PC-9 (cell line): ENCODE measurements at regions not wholly inside any gene's neighbourhood (a gene's known extent, or its start where the extent isn't known, plus 50 kb on each side); places are given as distances from the start of the nearest gene placed in this dataset.
A peak's percentile ranks its signal among the peaks of the same experiment; 100 is the strongest.

Experiments used
- BruUV-seq: library from RNA; stranded (reverse); fragments of 400-500 nt; replicated peaks from 2 replicates; lab custom pipeline; 2021; lab: Mats Ljungman, UMichigan
- CTCF ChIA-PET: fragments of 300-600 bp; sonication (Branson Sonifier 250); formaldehyde crosslinking; loops from one replicate; lab custom pipeline; 2022; ENCODE audit warnings: antibody characterized with exemption; lab: Charles Lee
- POLR2A ChIA-PET: fragments of 300-600 bp; sonication (Branson Sonifier 250); formaldehyde crosslinking; loops from one replicate; lab custom pipeline; 2022; ENCODE audit warnings: antibody characterized with exemption; ENCODE audit not compliant: unreplicated experiment; lab: Charles Lee
- DNase-seq, 2 experiments: peaks; one replicate each; pipeline versions ENCODE4 v3.0.0 to v3.0.0-alpha.2; 2015 to 2022; ENCODE audit warnings: mixed read lengths in 1 of 2
- H2AFZ ChIP-seq: fragments of 200-600 bp; sonication (generic); 2 replicates; pipeline ENCODE4 v1.8.1; 2017; ENCODE audit warnings: antibody characterized with exemption
- H3F3A ChIP-seq: fragments of 200-600 bp; sonication (generic); 2 replicates; pipeline ENCODE4 v1.8.1; 2017; ENCODE audit warnings: antibody characterized with exemption, mild to moderate bottlenecking, low read depth; ENCODE audit not compliant: insufficient read depth
- H3K27ac ChIP-seq: fragments of 200-600 bp; sonication (generic); 2 replicates; pipeline ENCODE4 v1.6.1; 2016; ENCODE audit warnings: mixed run types
- H3K27me3 ChIP-seq: fragments of 200-600 bp; sonication (generic); 2 replicates; pipeline ENCODE4 v1.6.1; 2016; ENCODE audit warnings: low read depth, mixed run types; ENCODE audit not compliant: insufficient read depth
- H3K36me3 ChIP-seq: fragments of 200-600 bp; sonication (generic); 2 replicates; pipeline ENCODE4 v1.6.1; 2016; ENCODE audit warnings: low read depth, mixed run types
- H3K4me1 ChIP-seq: fragments of 200-600 bp; sonication (generic); replicated peaks from 2 replicates; pipeline ENCODE4 v1.6.1; 2016; ENCODE audit warnings: mixed run types; ENCODE audit not compliant: insufficient read depth
- H3K4me2 ChIP-seq: fragments of 200-600 bp; sonication (generic); 2 replicates; pipeline ENCODE4 v1.6.1; 2017; ENCODE audit warnings: mixed run types
- H3K4me3 ChIP-seq: fragments of 200-600 bp; sonication (generic); 2 replicates; pipeline ENCODE4 v1.6.1; 2016; ENCODE audit warnings: mixed run types
- H3K79me2 ChIP-seq: fragments of 200-600 bp; sonication (generic); 2 replicates; pipeline ENCODE4 v1.6.1; 2017; ENCODE audit warnings: low read depth, mixed run types
- H3K9me2 ChIP-seq: fragments of 200-600 bp; sonication (generic); 2 replicates; pipeline ENCODE4 v1.8.1; 2017; ENCODE audit warnings: mild to moderate bottlenecking; ENCODE audit not compliant: insufficient read depth
- H3K9me3 ChIP-seq: fragments of 200-600 bp; sonication (generic); 2 replicates; pipeline ENCODE4 v1.8.1; 2016; ENCODE audit warnings: low read depth; ENCODE audit not compliant: insufficient read depth
- H4K20me1 ChIP-seq: fragments of 200-600 bp; sonication (generic); 2 replicates; pipeline ENCODE4 v1.8.1; 2017; ENCODE audit not compliant: insufficient read depth
- CTCF ChIP-seq: fragments of 200-600 bp; sonication (generic); conservative IDR thresholded peaks from 2 replicates; pipeline ENCODE4 v1.6.1; 2017; ENCODE audit warnings: mixed run types, antibody characterized with exemption, mild to moderate bottlenecking, moderate library complexity
- EZH2 ChIP-seq: fragments of 200-600 bp; sonication (generic); IDR thresholded peaks from 2 replicates; pipeline ENCODE4 v1.8.0; 2017; ENCODE audit warnings: antibody characterized with exemption, low read depth
- intact Hi-C: fragments of 100-400 bp; cut with micrococcal nuclease; formaldehyde crosslinking; loops from one replicate; pipeline ENCODE4 v1.10.0; 2022; ENCODE audit not compliant: unreplicated experiment

DNA sequence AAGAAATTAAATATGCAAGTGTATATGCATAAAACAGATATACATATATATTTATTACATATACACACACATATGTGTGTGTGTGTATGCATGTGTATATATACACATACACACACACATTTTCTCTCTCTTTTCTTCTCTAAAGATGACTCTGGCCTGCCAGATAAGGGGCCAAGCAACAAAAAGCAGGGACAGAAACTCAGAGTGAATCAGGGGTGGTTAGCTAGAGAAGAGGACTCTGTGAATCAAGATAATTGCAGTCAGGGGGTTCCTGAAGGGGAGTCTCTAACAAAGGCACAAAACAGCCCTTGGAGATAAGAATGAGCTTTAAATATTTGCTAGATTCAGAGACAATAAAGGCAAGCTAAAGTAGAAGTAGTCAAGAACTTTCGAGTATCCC is 650.5 kb downstream of the UTRN start:
- Histone ChIP-seq H3F3A (no peaks in the 10 kb centered on the region), H3K4me2 (no peak overlapping the region), H3K4me1 (0 out of 2 replicates have a peak, but pooled peaks cover 11% of the 10 kb centered on the region), H3K27ac (no peak overlapping the region), H3K9me3 (peaks cover 8% of the 10 kb centered on the region; the same call in 1 of the 2 replicates), H4K20me1 (no peaks in the 10 kb centered on the region), H3K27me3 (no peaks in the 10 kb centered on the region), H2AFZ (no peak overlapping the region), H3K36me3 (no peaks in the 10 kb centered on the region), H3K9me2 (no peaks in the 10 kb centered on the region), H3K79me2 (no peaks in the 10 kb centered on the region), H3K4me3 (no peak overlapping the region)
- no peak for DNase-seq
- TF ChIP-seq CTCF (no peak), EZH2 (no peak)
- intact Hi-C loops: no loop called here
- POLR2A ChIA-PET: no interaction called here
- CTCF ChIA-PET: no interaction called here
- no TSS peak for BruUV-seq

DNA sequence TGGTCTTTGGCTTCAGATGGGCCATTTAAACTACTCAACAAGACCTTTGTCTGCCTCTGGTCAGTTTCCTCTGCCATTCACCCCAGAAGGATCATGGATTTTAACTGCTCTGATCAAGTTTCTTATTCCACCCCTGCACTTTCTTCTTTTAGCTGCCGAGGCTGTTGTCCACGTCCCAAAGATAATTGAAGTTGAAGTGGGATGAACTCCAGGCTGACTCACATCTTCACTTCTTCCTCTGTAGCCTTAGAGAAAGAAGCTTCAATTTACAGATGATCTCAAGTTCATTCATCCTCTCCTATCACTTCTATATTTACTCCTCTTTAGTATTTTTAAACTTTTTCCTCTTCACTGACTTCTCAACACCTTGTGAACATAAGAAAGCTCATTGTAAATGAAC is 651.6 kb downstream of the UTRN start:
- Histone ChIP-seq H4K20me1 (no peaks in the 10 kb centered on the region), H3K79me2 (no peaks in the 10 kb centered on the region), H3K36me3 (no peaks in the 10 kb centered on the region), H2AFZ (peak overlapping the region; percentile 39; the same call in 1 of the 2 replicates), H3K4me1 (0 out of 2 replicates have a peak, but pooled peaks cover 3% of the 10 kb centered on the region), H3K4me3 (no peak overlapping the region), H3F3A (no peaks in the 10 kb centered on the region), H3K27ac (no peak overlapping the region), H3K27me3 (no peaks in the 10 kb centered on the region), H3K9me3 (peaks cover 8% of the 10 kb centered on the region; the same call in 1 of the 2 replicates), H3K9me2 (no peaks in the 10 kb centered on the region), H3K4me2 (no peak overlapping the region)
- no peak for DNase-seq
- ChIA-PET POLR2A (no interaction called here), CTCF (no interaction called here)
- intact Hi-C loops: no loop called here
- no peak for TF ChIP-seq CTCF
- TF ChIP-seq EZH2: no peak
- no TSS peak for BruUV-seq

DNA sequence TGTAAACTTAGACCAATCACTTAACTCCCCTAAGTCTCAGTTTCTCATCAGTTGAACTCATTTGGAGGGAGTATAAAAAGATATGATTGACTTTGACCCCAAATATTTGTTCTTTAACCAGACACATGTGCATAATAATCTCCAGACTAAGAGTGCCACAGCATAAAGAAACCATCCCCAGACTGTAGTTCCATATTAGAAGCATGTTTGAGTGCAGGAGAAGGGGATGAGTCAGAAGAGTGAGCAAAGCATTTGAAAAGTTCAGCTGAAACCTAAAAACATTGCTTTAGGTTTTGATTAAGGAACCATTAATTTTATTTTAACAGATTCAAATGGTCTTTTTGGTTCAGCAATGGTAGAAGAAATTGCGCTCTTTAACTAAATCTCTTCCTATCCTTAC is 654.8 kb downstream of the UTRN start:
- TF ChIP-seq EZH2 (no peak), CTCF (no peak)
- H3K36me3 ChIP-seq: no peaks in the 10 kb centered on the region
- H4K20me1 ChIP-seq: no peaks in the 10 kb centered on the region
- H3K9me2 ChIP-seq: no peaks in the 10 kb centered on the region
- intact Hi-C loops: no loop called here
- no peaks in the 10 kb centered on the region for H3F3A ChIP-seq
- H2AFZ ChIP-seq: no peak overlapping the region
- no peaks in the 10 kb centered on the region for H3K79me2 ChIP-seq
- H3K27me3 ChIP-seq: no peaks in the 10 kb centered on the region
- no peak for DNase-seq
- no TSS peak for BruUV-seq
- no peak overlapping the region for H3K4me2 ChIP-seq
- ChIA-PET POLR2A (no interaction called here), CTCF (no interaction called here)
- no peaks in the 10 kb centered on the region for H3K4me1 ChIP-seq
- no peak overlapping the region for H3K27ac ChIP-seq
- H3K4me3 ChIP-seq: no peak overlapping the region
- H3K9me3 ChIP-seq: no peaks in the 10 kb centered on the region
